IMR-90 (cell line): ENCODE measurements at regions not wholly inside any gene's neighbourhood (a gene's known extent, or its start where the extent isn't known, plus 50 kb on each side); places are given as distances from the start of the nearest gene placed in this dataset.

Source experiments
- MXI1 ChIP-seq: IDR thresholded peaks from 2 replicates; pipeline ENCODE4 v1.6.1; 2012; ENCODE audit warnings: low read depth, mild to moderate bottlenecking, low read length, moderate library complexity, borderline replicate concordance
- RAD21 ChIP-seq: IDR thresholded peaks from 2 replicates; pipeline ENCODE4 v1.6.1; 2012; ENCODE audit warnings: low read length, improper control_type of control experiment
- TF ChIP-seq, protein P1 (sequence below): conservative IDR thresholded peaks from 2 replicates; pipeline ENCODE4 v1.5.1; 2012; ENCODE audit warnings: mild to moderate bottlenecking, low read depth, low read length, improper control_type of control experiment
- TF ChIP-seq, protein P2 (sequence below): fragments of 150-350 bp; IDR thresholded peaks from 2 replicates; pipeline ENCODE4 v1.6.1; 2016; ENCODE audit warnings: low read depth, mild to moderate bottlenecking, low read length, moderate library complexity, borderline replicate concordance

DNA sequence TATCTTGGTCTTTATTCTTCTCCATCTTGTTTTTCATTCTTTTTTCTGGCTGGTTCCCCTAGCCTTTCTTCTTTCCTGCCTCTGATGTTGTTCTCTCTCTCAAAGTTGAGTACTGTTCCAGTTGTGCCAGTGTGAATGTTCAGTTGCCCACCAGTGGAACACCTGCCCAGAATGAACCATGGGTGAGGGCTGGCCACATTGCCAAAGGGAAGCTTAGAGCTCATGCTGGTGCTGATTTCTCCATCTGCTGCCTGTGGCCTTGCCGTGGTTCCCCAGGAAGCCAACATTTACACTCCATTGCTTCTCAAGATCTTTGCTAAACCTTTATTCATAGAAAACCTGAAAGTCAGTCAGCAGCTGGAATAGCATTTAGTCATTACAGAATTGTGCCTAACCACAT is 99.1 kb upstream of the MC2R start:
- no peak for TF ChIP-seq RAD21
- no peak for TF ChIP-seq MXI1
- TF ChIP-seq, protein P1, sequence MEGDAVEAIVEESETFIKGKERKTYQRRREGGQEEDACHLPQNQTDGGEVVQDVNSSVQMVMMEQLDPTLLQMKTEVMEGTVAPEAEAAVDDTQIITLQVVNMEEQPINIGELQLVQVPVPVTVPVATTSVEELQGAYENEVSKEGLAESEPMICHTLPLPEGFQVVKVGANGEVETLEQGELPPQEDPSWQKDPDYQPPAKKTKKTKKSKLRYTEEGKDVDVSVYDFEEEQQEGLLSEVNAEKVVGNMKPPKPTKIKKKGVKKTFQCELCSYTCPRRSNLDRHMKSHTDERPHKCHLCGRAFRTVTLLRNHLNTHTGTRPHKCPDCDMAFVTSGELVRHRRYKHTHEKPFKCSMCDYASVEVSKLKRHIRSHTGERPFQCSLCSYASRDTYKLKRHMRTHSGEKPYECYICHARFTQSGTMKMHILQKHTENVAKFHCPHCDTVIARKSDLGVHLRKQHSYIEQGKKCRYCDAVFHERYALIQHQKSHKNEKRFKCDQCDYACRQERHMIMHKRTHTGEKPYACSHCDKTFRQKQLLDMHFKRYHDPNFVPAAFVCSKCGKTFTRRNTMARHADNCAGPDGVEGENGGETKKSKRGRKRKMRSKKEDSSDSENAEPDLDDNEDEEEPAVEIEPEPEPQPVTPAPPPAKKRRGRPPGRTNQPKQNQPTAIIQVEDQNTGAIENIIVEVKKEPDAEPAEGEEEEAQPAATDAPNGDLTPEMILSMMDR: no peak
- TF ChIP-seq, protein P2, sequence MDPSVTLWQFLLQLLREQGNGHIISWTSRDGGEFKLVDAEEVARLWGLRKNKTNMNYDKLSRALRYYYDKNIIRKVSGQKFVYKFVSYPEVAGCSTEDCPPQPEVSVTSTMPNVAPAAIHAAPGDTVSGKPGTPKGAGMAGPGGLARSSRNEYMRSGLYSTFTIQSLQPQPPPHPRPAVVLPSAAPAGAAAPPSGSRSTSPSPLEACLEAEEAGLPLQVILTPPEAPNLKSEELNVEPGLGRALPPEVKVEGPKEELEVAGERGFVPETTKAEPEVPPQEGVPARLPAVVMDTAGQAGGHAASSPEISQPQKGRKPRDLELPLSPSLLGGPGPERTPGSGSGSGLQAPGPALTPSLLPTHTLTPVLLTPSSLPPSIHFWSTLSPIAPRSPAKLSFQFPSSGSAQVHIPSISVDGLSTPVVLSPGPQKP: no peak
